Hepatocyte (in vitro differentiated cells): ENCODE measurements at regions not wholly inside any gene's neighbourhood (a gene's known extent, or its start where the extent isn't known, plus 50 kb on each side); places are given as distances from the start of the nearest gene placed in this dataset.

ENCODE experiments used
- DNase-seq: peaks from one replicate; pipeline ENCODE4 v3.0.0-alpha.2; 2016; ENCODE audit warnings: low spot score
- H2AFZ ChIP-seq: fragments of 200-600 bp; sonication (generic); 2 replicates; pipeline ENCODE4 v1.6.0; 2016; ENCODE audit warnings: antibody characterized with exemption, mild to moderate bottlenecking
- H3K27ac ChIP-seq: fragments of 200-600 bp; sonication (generic); 2 replicates; pipeline ENCODE4 v1.5.1; 2016; ENCODE audit warnings: mild to moderate bottlenecking
- H3K27me3 ChIP-seq: fragments of 200-600 bp; sonication (generic); 2 replicates; pipeline ENCODE4 v1.6.1; 2016
- H3K36me3 ChIP-seq: fragments of 200-600 bp; sonication (generic); replicated peaks from 2 replicates; pipeline ENCODE4 v1.5.1; 2016; ENCODE audit warnings: low read depth; ENCODE audit not compliant: insufficient read depth
- H3K4me1 ChIP-seq: fragments of 200-600 bp; sonication (generic); 2 replicates; pipeline ENCODE4 v1.5.1; 2016; ENCODE audit warnings: mild to moderate bottlenecking, moderate library complexity; ENCODE audit not compliant: insufficient read depth
- H3K4me2 ChIP-seq: fragments of 200-600 bp; sonication (generic); 2 replicates; pipeline ENCODE4 v1.6.0; 2016
- H3K4me3 ChIP-seq: fragments of 200-600 bp; sonication (generic); 2 replicates; pipeline ENCODE4 v1.5.1; 2016; ENCODE audit warnings: mild to moderate bottlenecking
- H3K79me2 ChIP-seq: fragments of 200-600 bp; sonication (generic); 2 replicates; pipeline ENCODE4 v1.6.0; 2017; ENCODE audit warnings: mild to moderate bottlenecking
- H3K9me2 ChIP-seq: fragments of 200-600 bp; sonication (generic); replicated peaks from 2 replicates; pipeline ENCODE4 v1.6.0; 2017; ENCODE audit warnings: mild to moderate bottlenecking; ENCODE audit not compliant: insufficient read depth
- H3K9me3 ChIP-seq: fragments of 200-600 bp; sonication (generic); 2 replicates; pipeline ENCODE4 v1.5.1; 2016; ENCODE audit warnings: low read depth, mild to moderate bottlenecking
- H4K20me1 ChIP-seq: fragments of 200-600 bp; sonication (generic); 2 replicates; pipeline ENCODE4 v1.6.0; 2016; ENCODE audit warnings: mild to moderate bottlenecking; ENCODE audit not compliant: insufficient read depth, poor library complexity, severe bottlenecking
- CTCF ChIP-seq: fragments of 200-600 bp; sonication (generic); IDR thresholded peaks from 2 replicates; pipeline ENCODE4 v1.5.1; 2016; ENCODE audit warnings: antibody characterized with exemption, mild to moderate bottlenecking; ENCODE audit not compliant: poor library complexity
- EZH2 ChIP-seq: fragments of 200-600 bp; sonication (generic); IDR thresholded peaks from 2 replicates; pipeline ENCODE4 v1.6.1; 2016; ENCODE audit warnings: antibody characterized with exemption, mild to moderate bottlenecking, borderline replicate concordance
- EZH2phosphoT487 ChIP-seq: fragments of 200-600 bp; sonication (generic); IDR thresholded peaks from one replicate; pipeline ENCODE4 v1.6.1; 2018; ENCODE audit warnings: antibody characterized with exemption, mild to moderate bottlenecking, low read depth, moderate library complexity; ENCODE audit not compliant: unreplicated experiment, severe bottlenecking
- WGBS: methylation state at CpG from one replicate; pipeline ENCODE4 v1.1.6; 2016; ENCODE audit warnings: low lambda C conversion rate; ENCODE audit errors: missing lambda C conversion rate; 5-methylcytosine and 5-hydroxymethylcytosine counted together

- Histone ChIP-seq H3K27ac (no peak overlapping the region), H3K4me1 (no peaks in the 10 kb centered on the region), H3K9me3 (no peaks in the 10 kb centered on the region), H3K79me2 (no peaks in the 10 kb centered on the region), H2AFZ (no peak overlapping the region), H4K20me1 (no peaks in the 10 kb centered on the region), H3K27me3 (no peaks in the 10 kb centered on the region), H3K4me2 (no peak overlapping the region), H3K9me2 (no peaks in the 10 kb centered on the region), H3K36me3 (no peaks in the 10 kb centered on the region), H3K4me3 (no peak overlapping the region)
- no peak for DNase-seq
- WGBS = 75% methylated on average over 3 of the region's 3 CpGs
- no peak for TF ChIP-seq EZH2phosphoT487
- no peak for TF ChIP-seq EZH2
- TF ChIP-seq CTCF = no peak
Measured at GRCh38 chr3:181290941-181291340, 301.4 kb upstream of the DNAJC19 start.

- H3K27ac ChIP-seq = no peak overlapping the region
- no peak overlapping the region for H3K4me2 ChIP-seq
- no peaks in the 10 kb centered on the region for H3K27me3 ChIP-seq
- TF ChIP-seq EZH2 (no peak), CTCF (no peak), EZH2phosphoT487 (no peak)
- 87% methylated on average over 4 of the region's 4 CpGs for WGBS
- H3K9me2 ChIP-seq = no peaks in the 10 kb centered on the region
- H3K4me1 ChIP-seq = no peaks in the 10 kb centered on the region
- H3K4me3 ChIP-seq = no peak overlapping the region
- no peak overlapping the region for H2AFZ ChIP-seq
- H3K9me3 ChIP-seq = no peaks in the 10 kb centered on the region
- H3K36me3 ChIP-seq = no peaks in the 10 kb centered on the region
- no peaks in the 10 kb centered on the region for H4K20me1 ChIP-seq
- no peak for DNase-seq
- no peaks in the 10 kb centered on the region for H3K79me2 ChIP-seq
Measured at GRCh38 chr3:181289306-181289705, 299.8 kb upstream of the DNAJC19 start.

GRCh38 chr3:181288145-181288544 lies 298.6 kb upstream of the DNAJC19 start:
- no peak for TF ChIP-seq EZH2
- no peak for TF ChIP-seq EZH2phosphoT487
- no peak for TF ChIP-seq CTCF
- Histone ChIP-seq H3K4me2 (no peak overlapping the region), H3K27me3 (no peaks in the 10 kb centered on the region), H3K9me3 (no peaks in the 10 kb centered on the region), H3K79me2 (no peaks in the 10 kb centered on the region), H3K9me2 (no peaks in the 10 kb centered on the region), H3K4me3 (no peak overlapping the region), H4K20me1 (no peaks in the 10 kb centered on the region), H3K36me3 (no peaks in the 10 kb centered on the region), H2AFZ (no peak overlapping the region), H3K27ac (no peak overlapping the region), H3K4me1 (no peaks in the 10 kb centered on the region)
- 78% methylated on average over 3 of the region's 3 CpGs for WGBS
- DNase-seq = no peak

- no peak for DNase-seq
- no peak overlapping the region for H3K4me2 ChIP-seq
- H4K20me1 ChIP-seq = no peaks in the 10 kb centered on the region
- H3K79me2 ChIP-seq = no peaks in the 10 kb centered on the region
- 83% methylated on average over 2 of the region's 2 CpGs for WGBS
- H3K27me3 ChIP-seq = no peaks in the 10 kb centered on the region
- TF ChIP-seq EZH2 (no peak), EZH2phosphoT487 (no peak), CTCF (no peak)
- no peak overlapping the region for H3K27ac ChIP-seq
- no peak overlapping the region for H3K4me3 ChIP-seq
- H2AFZ ChIP-seq = no peak overlapping the region
- no peaks in the 10 kb centered on the region for H3K4me1 ChIP-seq
- no peaks in the 10 kb centered on the region for H3K9me2 ChIP-seq
- H3K36me3 ChIP-seq = no peaks in the 10 kb centered on the region
- H3K9me3 ChIP-seq = no peaks in the 10 kb centered on the region
Measured at GRCh38 chr3:181279239-181279565, 289.7 kb upstream of the DNAJC19 start.
